H1 (cell line): ENCODE measurements at regions not wholly inside any gene's neighbourhood (a gene's known extent, or its start where the extent isn't known, plus 50 kb on each side); places are given as distances from the start of the nearest gene placed in this dataset.

Experiments
- CTCF ChIA-PET: fragments of 300-600 bp; sonication (Branson Sonifier 250); formaldehyde crosslinking; loops from one replicate; lab custom pipeline; 2021; ENCODE audit not compliant: partially characterized antibody; lab: Charles Lee
- POLR2A ChIA-PET: fragments of 300-600 bp; sonication (Branson Sonifier 250); formaldehyde crosslinking; loops from one replicate; lab custom pipeline; 2021; ENCODE audit warnings: inconsistent platforms; ENCODE audit not compliant: partially characterized antibody; lab: Charles Lee
- DNase-seq, 2 experiments: peaks; one replicate each; pipeline versions ENCODE4 v3.0.0 to v3.0.0-alpha.2; 2010 to 2022; ENCODE audit warnings: low spot score in 2 of 2, low read depth in 1 of 2, mixed read lengths in 1 of 2
- FAIRE-seq: peaks from 2 replicates; lab custom pipeline; 2011; peaks lifted over from hg19 to GRCh38; lab: Jason Lieb, UNC
- H2AFZ ChIP-seq: 2 replicates; pipeline ENCODE4 v1.8.1; 2012; ENCODE audit warnings: low read length, inconsistent platforms
- H2AK5ac ChIP-seq: 2 replicates; pipeline ENCODE4 v1.6.1; 2013; ENCODE audit warnings: low read depth, low read length
- H2BK120ac ChIP-seq: replicated peaks from 2 replicates; pipeline ENCODE3; 2013; ENCODE audit warnings: low read depth, low read length, inconsistent platforms
- H2BK12ac ChIP-seq: 2 replicates; pipeline ENCODE4 v1.6.1; 2013; ENCODE audit warnings: low read depth, low read length
- H2BK15ac ChIP-seq: 2 replicates; pipeline ENCODE4 v1.6.1; 2013; ENCODE audit warnings: low read length
- H2BK20ac ChIP-seq: 2 replicates; pipeline ENCODE4 v1.6.1; 2013; ENCODE audit warnings: low read length
- H2BK5ac ChIP-seq: 2 replicates; pipeline ENCODE4 v1.6.1; 2013; ENCODE audit warnings: low read depth, low read length
- H3K14ac ChIP-seq: 2 replicates; pipeline ENCODE4 v1.6.1; 2013; ENCODE audit warnings: inconsistent platforms; ENCODE audit not compliant: insufficient read length
- H3K18ac ChIP-seq: 2 replicates; pipeline ENCODE4 v1.6.1; 2013; ENCODE audit warnings: low read length; ENCODE audit errors: extremely low read depth
- H3K23ac ChIP-seq: 2 replicates; pipeline ENCODE4 v1.6.1; 2013; ENCODE audit warnings: inconsistent platforms; ENCODE audit not compliant: insufficient read length
- H3K23me2 ChIP-seq: 2 replicates; pipeline ENCODE4 v1.6.1; 2013; ENCODE audit warnings: low read depth, low read length
- H3K27ac ChIP-seq: 2 replicates; pipeline ENCODE4 v1.6.1; 2011; ENCODE audit warnings: low read depth, low read length, inconsistent platforms
- H3K27me3 ChIP-seq, 4 experiments: replicated peaks in 1 of 4; 1 replicate in 1 of 4; 2 replicates in 3 of 4; pipeline versions ENCODE4 v1.6.1 to v1.8.1; 2011 to 2013; ENCODE audit warnings: low read length in 3 of 4, mild to moderate bottlenecking in 3 of 4, inconsistent platforms in 2 of 4, mixed read lengths in 2 of 4, moderate library complexity in 1 of 4; ENCODE audit not compliant: control insufficient read depth in 3 of 4, insufficient read depth in 3 of 4; ENCODE audit errors: extremely low read depth in 1 of 4
- H3K36me3 ChIP-seq, 4 experiments: 2 replicates each; pipeline versions ENCODE4 v1.6.1 to v1.8.1; 2011 to 2013; ENCODE audit warnings: mild to moderate bottlenecking in 4 of 4, low read length in 3 of 4, moderate library complexity in 2 of 4, control low read depth in 1 of 4, inconsistent platforms in 1 of 4; ENCODE audit not compliant: insufficient read depth in 4 of 4, control insufficient read depth in 2 of 4
- H3K4ac ChIP-seq: replicated peaks from 2 replicates; pipeline ENCODE3; 2013; ENCODE audit warnings: low read length, low read depth, mixed read lengths, inconsistent platforms; ENCODE audit not compliant: insufficient read length
- H3K4me1 ChIP-seq, 4 experiments: replicated peaks in 1 of 4; 1 replicate in 1 of 4; 2 replicates in 3 of 4; pipeline versions ENCODE4 v1.6.1 to v1.8.1; 2011 to 2013; ENCODE audit warnings: low read length in 3 of 4, inconsistent platforms in 2 of 4, mixed read lengths in 1 of 4; ENCODE audit not compliant: insufficient read depth in 4 of 4, control insufficient read depth in 3 of 4
- H3K4me2 ChIP-seq, 2 experiments: 2 replicates each; pipeline versions ENCODE4 v1.6.1 to v1.8.1; 2011 to 2013; ENCODE audit warnings: low read depth in 2 of 2, low read length in 2 of 2, control low read depth in 1 of 2, inconsistent platforms in 1 of 2, mild to moderate bottlenecking in 1 of 2; ENCODE audit not compliant: insufficient read depth in 1 of 2
- H3K4me3 ChIP-seq, 4 experiments: fragments of 200-600, 300-600 bp in 1 of 4; sonication (generic), shearing (Covaris generic), sonication (Bioruptor Twin) in 1 of 4; 2 replicates each; pipeline versions ENCODE4 v1.5.1 to v1.8.1; 2011 to 2016; ENCODE audit warnings: low read length in 4 of 4, low read depth in 3 of 4, control low read depth in 2 of 4, inconsistent platforms in 2 of 4, mild to moderate bottlenecking in 2 of 4, mixed read lengths in 1 of 4, moderate library complexity in 1 of 4; ENCODE audit not compliant: insufficient read depth in 2 of 4; ENCODE audit errors: extremely low read depth in 1 of 4
- H3K56ac ChIP-seq: replicated peaks from 2 replicates; pipeline ENCODE3; 2013; ENCODE audit warnings: low read depth, mild to moderate bottlenecking, mixed read lengths, low read length, inconsistent platforms; ENCODE audit not compliant: insufficient read length
- H3K79me1 ChIP-seq: 2 replicates; pipeline ENCODE4 v1.6.1; 2013; ENCODE audit warnings: low read depth, low read length, control low read depth
- H3K79me2 ChIP-seq, 2 experiments: 2 replicates each; pipeline versions ENCODE4 v1.6.1 to v1.8.1; 2012 to 2013; ENCODE audit warnings: low read length in 2 of 2, mild to moderate bottlenecking in 2 of 2, inconsistent platforms in 1 of 2; ENCODE audit not compliant: insufficient read depth in 2 of 2, control insufficient read depth in 1 of 2
- H3K9ac ChIP-seq, 4 experiments: replicated peaks in 1 of 4; 1 replicate in 1 of 4; 2 replicates in 3 of 4; pipeline versions ENCODE4 v1.6.1 to v1.8.1; 2011 to 2013; ENCODE audit warnings: low read depth in 3 of 4, low read length in 3 of 4, control low read depth in 2 of 4, mild to moderate bottlenecking in 2 of 4, moderate library complexity in 2 of 4, inconsistent platforms in 1 of 4; ENCODE audit errors: extremely low read depth in 1 of 4
- H3K9me3 ChIP-seq, 2 experiments: 2 replicates each; pipeline versions ENCODE4 v1.6.1 to v1.8.1; 2012 to 2013; ENCODE audit warnings: mild to moderate bottlenecking in 2 of 2, moderate library complexity in 2 of 2, control low read depth in 1 of 2, inconsistent platforms in 1 of 2, low read depth in 1 of 2, low read length in 1 of 2, mixed read lengths in 1 of 2; ENCODE audit not compliant: insufficient read depth in 2 of 2
- H4K20me1 ChIP-seq, 2 experiments: replicated peaks in 1 of 2; 2 replicates each; pipeline versions ENCODE3 to v1.8.1; 2011 to 2013; ENCODE audit warnings: inconsistent platforms in 2 of 2, low read length in 2 of 2, mild to moderate bottlenecking in 1 of 2; ENCODE audit not compliant: insufficient read depth in 2 of 2, control insufficient read depth in 1 of 2
- H4K5ac ChIP-seq: 2 replicates; pipeline ENCODE4 v1.6.1; 2013; ENCODE audit warnings: low read length, low read depth, mixed read lengths, inconsistent platforms; ENCODE audit not compliant: insufficient read length
- H4K8ac ChIP-seq: 2 replicates; pipeline ENCODE4 v1.8.0; 2013; ENCODE audit warnings: mild to moderate bottlenecking, moderate library complexity, low read length, inconsistent platforms; ENCODE audit not compliant: insufficient read depth; ENCODE audit errors: extremely low read depth
- H4K91ac ChIP-seq: replicated peaks from 2 replicates; pipeline ENCODE3; 2013; ENCODE audit warnings: low read length, mixed read lengths, inconsistent platforms; ENCODE audit not compliant: insufficient read length
- NANOG ChIP-seq: IDR thresholded peaks from 2 replicates; pipeline ENCODE4 v1.6.1; 2011; ENCODE audit warnings: low read length, low read depth, mild to moderate bottlenecking, inconsistent platforms; ENCODE audit not compliant: insufficient read depth, poor library complexity, severe bottlenecking
- SUZ12 ChIP-seq: fragments of 200-600 bp; sonication (generic); IDR thresholded peaks from 2 replicates; pipeline ENCODE4 v1.6.1; 2012; ENCODE audit warnings: mild to moderate bottlenecking, inconsistent platforms, low read length, moderate library complexity, mixed read lengths
- WGBS, 2 experiments: shearing (Covaris generic) in 1 of 2; methylation state at CpG; one replicate each; pipeline versions ENCODE4 v1.1.6 to v1.1.7; 2013 to 2015; ENCODE audit warnings: low lambda C conversion rate in 2 of 2, mixed read lengths in 2 of 2, inconsistent platforms in 1 of 2, low coverage in 1 of 2, missing lambda C conversion rate in 1 of 2; ENCODE audit not compliant: insufficient replicate concordance in 2 of 2, insufficient coverage in 1 of 2, insufficient read length in 1 of 2; ENCODE audit errors: extremely low coverage in 1 of 2, missing lambda C conversion rate in 1 of 2; 5-methylcytosine and 5-hydroxymethylcytosine counted together

GRCh38 chr16:6308176-6308575 lies 1024.5 kb upstream of the RBFOX1 start:
- Histone ChIP-seq H3K4me1 (peaks cover 2 to 16% (median 9%) of the 10 kb centered on the region in 4 experiments; a peak in 5 of 7 replicates), H3K79me1 (no peaks in the 10 kb centered on the region), H3K23ac (no peak overlapping the region), H4K91ac (peak overlapping the region; percentile 59), H3K4ac (no peak overlapping the region), H2BK120ac (no peak overlapping the region), H2BK15ac (no peak overlapping the region), H3K4me2 (no peak overlapping the region), H3K9ac (no peak overlapping the region), H2AK5ac (no peak overlapping the region), H2BK5ac (0 out of 2 replicates have a peak overlapping the region, but pooled peaks have one; percentile 3), H3K4me3 (no peak overlapping the region), H3K9me3 (no peaks in the 10 kb centered on the region), H3K27me3 (no peaks in the 10 kb centered on the region), H3K23me2 (no peaks in the 10 kb centered on the region; the same call in 1 of the 2 replicates), H3K14ac (no peak overlapping the region), H2BK12ac (no peak overlapping the region), H3K56ac (no peak overlapping the region), H4K20me1 (no peaks in the 10 kb centered on the region)
- DNase-seq (no peak), FAIRE-seq (peak; percentile 24)
- CTCF ChIA-PET: no interaction called here
- WGBS, 2 experiments: 70% methylated on average over 2 of the region's 2 CpGs; no CpG with 5 or more reads in 1 of the 2 experiments
- TF ChIP-seq SUZ12 (no peak), NANOG (no peak)
- TF ChIP-seq, all 59 proteins: peak for 0
- H3K18ac ChIP-seq: no peak overlapping the region
- POLR2A ChIA-PET: no interaction called here
- no peaks in the 10 kb centered on the region for H3K79me2 ChIP-seq
- no peak overlapping the region for H2AFZ ChIP-seq
- no peak overlapping the region for H4K5ac ChIP-seq
- H2BK20ac ChIP-seq: no peak overlapping the region
- no peak overlapping the region for H4K8ac ChIP-seq
- no peaks in the 10 kb centered on the region for H3K36me3 ChIP-seq
- no peak overlapping the region for H3K27ac ChIP-seq
